MM.1S (cell line): ENCODE measurements at regions not wholly inside any gene's neighbourhood (a gene's known extent, or its start where the extent isn't known, plus 50 kb on each side); places are given as distances from the start of the nearest gene placed in this dataset.

Experiments
- DNase-seq: peaks from one replicate; pipeline ENCODE4 v3.0.0-alpha.2; 2015
- H2AFZ ChIP-seq: fragments of 300-600 bp; sonication (generic); 2 replicates; pipeline ENCODE4 v1.6.0; 2016; ENCODE audit warnings: antibody characterized with exemption, low read length
- H3F3A ChIP-seq: fragments of 300-600 bp; sonication (generic); 2 replicates; pipeline ENCODE4 v1.6.1; 2016; ENCODE audit warnings: mild to moderate bottlenecking, antibody characterized with exemption, low read length, moderate library complexity, mixed read lengths; ENCODE audit not compliant: insufficient read depth
- H3K27ac ChIP-seq: fragments of 300-600 bp; sonication (generic); 2 replicates; pipeline ENCODE4 v1.5.1; 2016; ENCODE audit warnings: mild to moderate bottlenecking, low read length
- H3K27me3 ChIP-seq: fragments of 300-600 bp; sonication (generic); replicated peaks from 2 replicates; pipeline ENCODE4 v1.6.0; 2016; ENCODE audit warnings: low read length; ENCODE audit not compliant: insufficient read depth
- H3K36me3 ChIP-seq: fragments of 300-600 bp; sonication (generic); replicated peaks from 2 replicates; pipeline ENCODE4 v1.6.1; 2016; ENCODE audit warnings: mild to moderate bottlenecking, low read length, mixed read lengths; ENCODE audit not compliant: insufficient read depth
- H3K4me1 ChIP-seq: fragments of 300-600 bp; sonication (generic); 2 replicates; pipeline ENCODE4 v1.6.1; 2016; ENCODE audit warnings: low read length, mixed read lengths
- H3K4me2 ChIP-seq: fragments of 300-600 bp; sonication (generic); 2 replicates; pipeline ENCODE4 v1.6.0; 2016; ENCODE audit warnings: low read depth, low read length
- H3K4me3 ChIP-seq: fragments of 300-600 bp; sonication (generic); 2 replicates; pipeline ENCODE4 v1.5.1; 2016; ENCODE audit warnings: low read length, mixed read lengths
- H3K79me2 ChIP-seq: fragments of 300-600 bp; sonication (generic); 2 replicates; pipeline ENCODE4 v1.6.1; 2016; ENCODE audit warnings: mixed run types, low read length, mixed read lengths
- H3K9ac ChIP-seq: fragments of 300-600 bp; sonication (generic); 2 replicates; pipeline ENCODE4 v1.6.1; 2016; ENCODE audit warnings: low read length, mixed read lengths
- H3K9me2 ChIP-seq: fragments of 300-600 bp; sonication (generic); replicated peaks from 2 replicates; pipeline ENCODE4 v1.6.1; 2016; ENCODE audit warnings: mild to moderate bottlenecking, low read length, mixed read lengths; ENCODE audit not compliant: insufficient read depth
- H3K9me3 ChIP-seq: fragments of 300-600 bp; sonication (generic); replicated peaks from 2 replicates; pipeline ENCODE4 v1.6.1; 2016; ENCODE audit warnings: mild to moderate bottlenecking, low read length, mixed read lengths; ENCODE audit not compliant: insufficient read depth
- H4K20me1 ChIP-seq: fragments of 300-600 bp; sonication (generic); 2 replicates; pipeline ENCODE4 v1.6.1; 2016; ENCODE audit warnings: mild to moderate bottlenecking, low read length, moderate library complexity, mixed read lengths; ENCODE audit not compliant: insufficient read depth
- CTCF ChIP-seq: fragments of 300-600 bp; sonication (generic); IDR thresholded peaks from 2 replicates; pipeline ENCODE4 v1.5.1; 2016; ENCODE audit warnings: antibody characterized with exemption, low read length, mixed read lengths
- EZH2 ChIP-seq: fragments of 300-600 bp; sonication (generic); optimal IDR thresholded peaks from 2 replicates; pipeline ENCODE3; 2017; ENCODE audit warnings: low read depth, mild to moderate bottlenecking, antibody characterized with exemption, low read length, mixed read lengths
- EZH2phosphoT487 ChIP-seq: fragments of 300-600 bp; sonication (generic); IDR thresholded peaks from 2 replicates; pipeline ENCODE4 v1.6.1; 2018; ENCODE audit warnings: antibody characterized with exemption, low read length

DNA sequence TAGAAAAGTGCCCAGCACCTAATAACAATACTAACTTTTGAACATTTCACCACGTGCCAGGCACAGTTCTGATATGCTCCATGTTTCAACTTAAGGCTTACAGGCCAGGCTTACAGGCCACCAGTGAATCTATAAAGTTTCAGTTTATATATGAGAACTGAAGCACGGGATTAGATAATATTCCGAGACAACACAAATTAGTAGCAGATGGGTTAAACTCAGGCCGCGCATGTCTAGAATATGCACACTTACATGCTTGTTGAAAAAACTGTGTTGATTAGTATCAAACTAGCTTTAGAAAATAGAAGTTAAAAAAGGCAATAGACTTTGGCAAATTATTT is 587.9 kb downstream of the MTRR start:
- no peak overlapping the region for H3K9ac ChIP-seq

GRCh38 chr5:8457187-8458037 is 588.5 kb downstream of the MTRR start:
- Histone ChIP-seq H3K9me3 (no peaks in the 10 kb centered on the region), H3K27ac (no peak overlapping the region), H3K4me2 (no peak overlapping the region), H3K4me3 (no peak overlapping the region), H3K27me3 (no peaks in the 10 kb centered on the region), H3K36me3 (no peaks in the 10 kb centered on the region), H3K4me1 (no peaks in the 10 kb centered on the region), H3F3A (no peaks in the 10 kb centered on the region), H4K20me1 (no peaks in the 10 kb centered on the region), H3K9ac (no peak overlapping the region), H3K79me2 (no peaks in the 10 kb centered on the region), H2AFZ (no peak overlapping the region), H3K9me2 (no peaks in the 10 kb centered on the region)
- no peak for DNase-seq
- TF ChIP-seq CTCF (no peak), EZH2phosphoT487 (no peak), EZH2 (no peak)

More for the DNA sequence above, 587.9 kb downstream of the MTRR start:
- no peaks in the 10 kb centered on the region for H3K79me2 ChIP-seq
- H4K20me1 ChIP-seq, result no peaks in the 10 kb centered on the region
- H3K4me2 ChIP-seq, result no peak overlapping the region
- H2AFZ ChIP-seq, result no peak overlapping the region
- no peaks in the 10 kb centered on the region for H3K9me2 ChIP-seq
- H3K27ac ChIP-seq, result no peak overlapping the region
- H3F3A ChIP-seq, result no peaks in the 10 kb centered on the region
- H3K4me3 ChIP-seq, result no peak overlapping the region
- H3K36me3 ChIP-seq, result no peaks in the 10 kb centered on the region
- DNase-seq, result no peak
- no peaks in the 10 kb centered on the region for H3K27me3 ChIP-seq
- no peaks in the 10 kb centered on the region for H3K9me3 ChIP-seq
- no peaks in the 10 kb centered on the region for H3K4me1 ChIP-seq
- no peak for TF ChIP-seq EZH2phosphoT487
- no peak for TF ChIP-seq CTCF
- TF ChIP-seq EZH2, result no peak

- no peak overlapping the region for H3K4me2 ChIP-seq
- no peak overlapping the region for H3K27ac ChIP-seq
- no peak for DNase-seq
- no peaks in the 10 kb centered on the region for H3K4me1 ChIP-seq
- no peaks in the 10 kb centered on the region for H4K20me1 ChIP-seq
- H3K9me3 ChIP-seq, result no peaks in the 10 kb centered on the region
- TF ChIP-seq EZH2phosphoT487 (no peak), CTCF (no peak), EZH2 (no peak)
- H3K27me3 ChIP-seq, result no peaks in the 10 kb centered on the region
- H2AFZ ChIP-seq, result no peak overlapping the region
- no peaks in the 10 kb centered on the region for H3K9me2 ChIP-seq
- H3K9ac ChIP-seq, result no peak overlapping the region
- H3F3A ChIP-seq, result no peaks in the 10 kb centered on the region
- H3K79me2 ChIP-seq, result no peaks in the 10 kb centered on the region
- H3K4me3 ChIP-seq, result no peak overlapping the region
- H3K36me3 ChIP-seq, result no peaks in the 10 kb centered on the region
Measured at GRCh38 chr5:8458038-8458383, 589.1 kb downstream of the MTRR start.
